IMR-90 (cell line): ENCODE measurements at regions not wholly inside any gene's neighbourhood (a gene's known extent, or its start where the extent isn't known, plus 50 kb on each side); places are given as distances from the start of the nearest gene placed in this dataset.

ENCODE experiments used
- ATAC-seq: fragments of 200-7000 bp; cut with Tn5 transposase; 2 replicates; pipeline ENCODE4 v1.9.1; 2020; ENCODE audit warnings: low read depth, mild to moderate bottlenecking, moderate library complexity
- BruUV-seq: library from RNA; stranded (reverse); fragments of 400-500 nt; replicated peaks from 2 replicates; lab custom pipeline; 2021; lab: Mats Ljungman, UMichigan
- CTCF ChIA-PET: fragments of 300-600 bp; formaldehyde crosslinking; extraction: SDS; loops from one replicate; lab custom pipeline; 2021; ENCODE audit warnings: antibody characterized with exemption; lab: Yijun Ruan, JAX
- POLR2A ChIA-PET: fragments of 300-600 bp; sonication (Branson Sonifier 250); formaldehyde crosslinking; loops from one replicate; lab custom pipeline; 2022; ENCODE audit warnings: antibody characterized with exemption; ENCODE audit not compliant: unreplicated experiment; lab: Charles Lee
- DNase-seq: peaks from one replicate; pipeline ENCODE4 v3.0.0; 2013
- H2AFZ ChIP-seq: replicated peaks from 2 replicates; pipeline ENCODE3; 2013; ENCODE audit warnings: low read length, mild to moderate bottlenecking; ENCODE audit not compliant: poor library complexity
- H2AK5ac ChIP-seq: 2 replicates; pipeline ENCODE4 v1.6.1; 2013; ENCODE audit warnings: low read depth, low read length, inconsistent platforms
- H2AK9ac ChIP-seq: replicated peaks from 2 replicates; pipeline ENCODE3; 2013; ENCODE audit warnings: mild to moderate bottlenecking, low read depth, low read length, moderate library complexity; ENCODE audit not compliant: poor library complexity
- H2BK120ac ChIP-seq: 2 replicates; pipeline ENCODE4 v1.6.1; 2013; ENCODE audit warnings: low read depth, low read length, inconsistent platforms
- H2BK15ac ChIP-seq: 3 replicates; pipeline ENCODE4 v1.6.1; 2013; ENCODE audit warnings: low read depth, low read length, inconsistent platforms
- H2BK20ac ChIP-seq: 2 replicates; pipeline ENCODE4 v1.6.1; 2013; ENCODE audit warnings: low read depth, mild to moderate bottlenecking, inconsistent platforms, low read length, moderate library complexity
- H2BK5ac ChIP-seq: 2 replicates; pipeline ENCODE4 v1.6.1; 2013; ENCODE audit warnings: mild to moderate bottlenecking, low read depth, low read length, inconsistent platforms; ENCODE audit not compliant: poor library complexity, severe bottlenecking
- H3K14ac ChIP-seq: replicated peaks from 2 replicates; pipeline ENCODE4 v1.6.1; 2013; ENCODE audit warnings: low read depth, low read length, inconsistent platforms
- H3K18ac ChIP-seq: 2 replicates; pipeline ENCODE4 v1.6.1; 2013; ENCODE audit warnings: low read depth, low read length, control low read depth
- H3K23ac ChIP-seq: 2 replicates; pipeline ENCODE4 v1.6.1; 2013; ENCODE audit warnings: low read depth, low read length, inconsistent platforms
- H3K27ac ChIP-seq: 2 replicates; pipeline ENCODE4 v1.5.1; 2013; ENCODE audit warnings: mild to moderate bottlenecking, control low read depth, low read length; ENCODE audit not compliant: insufficient read depth
- H3K27me3 ChIP-seq: 2 replicates; pipeline ENCODE4 v1.6.1; 2013; ENCODE audit warnings: low read length; ENCODE audit not compliant: control insufficient read depth, insufficient read depth
- H3K36me3 ChIP-seq: 2 replicates; pipeline ENCODE4 v1.6.1; 2013; ENCODE audit warnings: low read length, mixed read lengths; ENCODE audit not compliant: control insufficient read depth, insufficient read depth
- H3K4ac ChIP-seq: 2 replicates; pipeline ENCODE4 v1.6.1; 2013; ENCODE audit warnings: low read depth, low read length, inconsistent platforms
- H3K4me1 ChIP-seq: 2 replicates; pipeline ENCODE4 v1.6.1; 2013; ENCODE audit warnings: low read length, mixed read lengths; ENCODE audit not compliant: control insufficient read depth, insufficient read depth
- H3K4me2 ChIP-seq: 2 replicates; pipeline ENCODE4 v1.6.1; 2013; ENCODE audit warnings: low read depth, mild to moderate bottlenecking, control low read depth, low read length, moderate library complexity
- H3K4me3 ChIP-seq: 2 replicates; pipeline ENCODE4 v1.5.1; 2013; ENCODE audit warnings: low read depth, mild to moderate bottlenecking, control low read depth, low read length, moderate library complexity; ENCODE audit not compliant: insufficient read depth
- H3K56ac ChIP-seq: 2 replicates; pipeline ENCODE4 v1.6.1; 2013; ENCODE audit warnings: low read length, inconsistent platforms; ENCODE audit not compliant: insufficient read depth; ENCODE audit errors: extremely low read depth
- H3K79me1 ChIP-seq, 2 experiments: 2 replicates each; pipeline ENCODE4 v1.6.1; 2013; ENCODE audit warnings: low read length in 2 of 2, inconsistent platforms in 1 of 2, low read depth in 1 of 2
- H3K9ac ChIP-seq: 2 replicates; pipeline ENCODE4 v1.6.1; 2013; ENCODE audit warnings: low read depth, low read length, control low read depth
- H3K9me1 ChIP-seq: 2 replicates; pipeline ENCODE4 v1.6.1; 2013; ENCODE audit warnings: low read length, inconsistent platforms; ENCODE audit not compliant: insufficient read depth
- H3K9me3 ChIP-seq: 2 replicates; pipeline ENCODE4 v1.6.1; 2013; ENCODE audit warnings: low read length; ENCODE audit not compliant: control insufficient read depth, insufficient read depth
- H4K20me1 ChIP-seq: 2 replicates; pipeline ENCODE4 v1.6.1; 2013; ENCODE audit warnings: low read length, inconsistent platforms; ENCODE audit not compliant: insufficient read depth
- H4K5ac ChIP-seq: 2 replicates; pipeline ENCODE4 v1.6.1; 2013; ENCODE audit warnings: mild to moderate bottlenecking, low read depth, low read length, control low read depth
- H4K8ac ChIP-seq, 2 experiments: 2 replicates each; pipeline ENCODE4 v1.6.1; 2013; ENCODE audit warnings: low read depth in 2 of 2, low read length in 2 of 2, control low read depth in 1 of 2, inconsistent platforms in 1 of 2
- H4K91ac ChIP-seq: 2 replicates; pipeline ENCODE4 v1.6.1; 2013; ENCODE audit warnings: low read depth, low read length, inconsistent platforms; ENCODE audit not compliant: insufficient read depth
- BHLHE40 ChIP-seq: fragments of 150-350 bp; IDR thresholded peaks from 2 replicates; pipeline ENCODE4 v1.6.1; 2016; ENCODE audit warnings: mild to moderate bottlenecking, low read depth, low read length
- CEBPB ChIP-seq: IDR thresholded peaks from 2 replicates; pipeline ENCODE4 v1.6.1; 2012; ENCODE audit warnings: low read depth, low read length, improper control_type of control experiment
- CHD1 ChIP-seq: IDR thresholded peaks from 2 replicates; pipeline ENCODE4 v1.6.1; 2012; ENCODE audit warnings: low read depth, low read length, improper control_type of control experiment
- CTCF ChIP-seq: conservative IDR thresholded peaks from 2 replicates; pipeline ENCODE4 v1.5.1; 2012; ENCODE audit warnings: mild to moderate bottlenecking, low read depth, low read length, improper control_type of control experiment
- ELK1 ChIP-seq: fragments of 150-350 bp; IDR thresholded peaks from 2 replicates; pipeline ENCODE4 v1.6.1; 2016; ENCODE audit warnings: low read depth, mild to moderate bottlenecking, low read length, moderate library complexity, borderline replicate concordance
- FOS ChIP-seq: fragments of 150-350 bp; IDR thresholded peaks from 2 replicates; pipeline ENCODE4 v1.6.1; 2016; ENCODE audit warnings: low read depth, low read length
- MAFK ChIP-seq: IDR thresholded peaks from 2 replicates; pipeline ENCODE4 v1.6.1; 2012; ENCODE audit warnings: low read depth, low read length, improper control_type of control experiment
- MAZ ChIP-seq: IDR thresholded peaks from 2 replicates; pipeline ENCODE4 v1.6.1; 2012; ENCODE audit warnings: low read depth, mild to moderate bottlenecking, low read length, improper control_type of control experiment, moderate library complexity, borderline replicate concordance
- MXI1 ChIP-seq: IDR thresholded peaks from 2 replicates; pipeline ENCODE4 v1.6.1; 2012; ENCODE audit warnings: low read depth, mild to moderate bottlenecking, low read length, moderate library complexity, borderline replicate concordance
- NFE2L2 ChIP-seq: fragments of 150-350 bp; IDR thresholded peaks from 2 replicates; pipeline ENCODE4 v1.6.1; 2016; ENCODE audit warnings: low read depth, mild to moderate bottlenecking, low read length
- POLR2A ChIP-seq: IDR thresholded peaks from 2 replicates; pipeline ENCODE4 v1.6.1; 2012; ENCODE audit warnings: mild to moderate bottlenecking, low read depth, low read length
- RAD21 ChIP-seq: IDR thresholded peaks from 2 replicates; pipeline ENCODE4 v1.6.1; 2012; ENCODE audit warnings: low read length, improper control_type of control experiment
- RCOR1 ChIP-seq: IDR thresholded peaks from 2 replicates; pipeline ENCODE4 v1.6.1; 2012; ENCODE audit warnings: mild to moderate bottlenecking, low read length, improper control_type of control experiment; ENCODE audit not compliant: insufficient replicate concordance
- RFX5 ChIP-seq: IDR thresholded peaks from 2 replicates; pipeline ENCODE4 v1.8.0; 2012; ENCODE audit warnings: low read depth, mild to moderate bottlenecking, low read length, moderate library complexity
- SMC3 ChIP-seq: fragments of 150-350 bp; IDR thresholded peaks from 2 replicates; pipeline ENCODE4 v1.6.1; 2016; ENCODE audit warnings: low read depth, mild to moderate bottlenecking, antibody characterized with exemption, low read length, moderate library complexity
- USF2 ChIP-seq: fragments of 150-350 bp; IDR thresholded peaks from 2 replicates; pipeline ENCODE4 v1.6.1; 2017; ENCODE audit warnings: mild to moderate bottlenecking, antibody characterized with exemption, low read length, low read depth
- WGBS, 2 experiments: methylation state at CpG; one replicate each; pipeline versions ENCODE4 v1.1.5 to v1.1.7; 2013; ENCODE audit warnings: missing lambda C conversion rate in 2 of 2; ENCODE audit not compliant: insufficient read length in 1 of 2; ENCODE audit errors: extremely low coverage in 2 of 2; 5-methylcytosine and 5-hydroxymethylcytosine counted together
- dilution Hi-C: fragments of 300-500 bp; cut with HindIII; formaldehyde crosslinking; loops from one replicate; pipeline ENCODE4 v1.14.3; 2018; ENCODE audit warnings: low sequenced_read_pairs; ENCODE audit not compliant: unreplicated experiment
- in situ Hi-C: fragments of 300-500 bp; cut with MboI; formaldehyde crosslinking; loops from 3 replicates; pipeline ENCODE4 v1.14.3; 2019; ENCODE audit warnings: low sequenced_read_pairs, inconsistent platforms, mixed read lengths
- intact Hi-C: fragments of 100-400 bp; cut with micrococcal nuclease; formaldehyde crosslinking; loops from 2 replicates; pipeline ENCODE4 v1.10.0; 2022

GRCh38 chr9:24391095-24391494, 154.6 kb downstream of the IZUMO3 start:
- no peak for ATAC-seq
- Histone ChIP-seq H2AK5ac (no peak overlapping the region), H2BK120ac (no peak overlapping the region), H3K4me3 (no peak overlapping the region), H3K9me1 (no peaks in the 10 kb centered on the region), H2AK9ac (no peak overlapping the region), H3K27ac (no peak overlapping the region), H2BK5ac (no peak overlapping the region), H3K9ac (no peak overlapping the region), H3K4me2 (no peak overlapping the region), H3K9me3 (peaks cover 10% of the 10 kb centered on the region), H2BK20ac (no peak overlapping the region), H4K20me1 (no peaks in the 10 kb centered on the region), H3K18ac (no peak overlapping the region), H3K23ac (no peak overlapping the region), H3K4me1 (no peaks in the 10 kb centered on the region), H2AFZ (no peak overlapping the region), H3K14ac (no peak overlapping the region), H3K79me1 (no peaks in the 10 kb centered on the region), H2BK15ac (no peak overlapping the region), H3K4ac (no peak overlapping the region), H3K27me3 (no peaks in the 10 kb centered on the region), H4K91ac (no peak overlapping the region), H3K56ac (no peak overlapping the region), H3K36me3 (no peaks in the 10 kb centered on the region), H4K5ac (no peak overlapping the region), H4K8ac (no peak overlapping the region)
- no peak for DNase-seq
- in situ Hi-C loops, result no loop called here
- dilution Hi-C loops, result no loop called here
- no TSS peak for BruUV-seq
- intact Hi-C loops, result no loop called here
- WGBS, 2 experiments, result no CpG with 5 or more reads among the region's 4 CpGs
- POLR2A ChIA-PET, result no interaction called here
- CTCF ChIA-PET, result no interaction called here
- no peak for TF ChIP-seq CEBPB
- TF ChIP-seq ELK1, result no peak
- no peak for TF ChIP-seq SMC3
- no peak for TF ChIP-seq POLR2A
- no peak for TF ChIP-seq RFX5
- no peak for TF ChIP-seq RCOR1
- no peak for TF ChIP-seq BHLHE40
- no peak for TF ChIP-seq USF2
- no peak for TF ChIP-seq MAFK
- TF ChIP-seq MXI1, result no peak
- no peak for TF ChIP-seq CHD1
- TF ChIP-seq RAD21, result no peak
- TF ChIP-seq FOS, result no peak
- TF ChIP-seq MAZ, result no peak
- TF ChIP-seq CTCF, result no peak
- no peak for TF ChIP-seq NFE2L2
